ENCODE measurements at regions not wholly inside any gene's neighbourhood (a gene's known extent, or its start where the extent isn't known, plus 50 kb on each side); places are given as distances from the start of the nearest gene placed in this dataset.

- no peak overlapping the region for H3K27ac ChIP-seq (ENCODE audit: low read depth in 2 of 2, low read length in 1 of 2)
- H3K4me3 ChIP-seq (ENCODE audit: low read depth in 1 of 2, low read length in 2 of 2), result no peak overlapping the region
- no peaks in the 10 kb centered on the region for H3K9me3 ChIP-seq (ENCODE audit: control insufficient read depth in 2 of 2, insufficient read depth in 1 of 2, low read depth in 1 of 2, low read length in 1 of 2)
- no peaks in the 10 kb centered on the region for H3K36me3 ChIP-seq (ENCODE audit: control insufficient read depth in 2 of 2, insufficient read depth in 2 of 2, low read length in 1 of 2)
- no peaks in the 10 kb centered on the region for H3K27me3 ChIP-seq (ENCODE audit: control insufficient read depth in 1 of 2, insufficient read depth in 2 of 2, low read length in 2 of 2)
- H3K4me1 ChIP-seq (ENCODE audit: control insufficient read depth in 2 of 2, insufficient read depth in 2 of 2, low read length in 1 of 2), result no peaks in the 10 kb centered on the region
- 38 to 47% methylated on average over 7 of the region's 7 CpGs for WGBS, 2 donors
Measured at GRCh38 chr11:116478669-116479668, 293.8 kb downstream of the BUD13 start.

DNA sequence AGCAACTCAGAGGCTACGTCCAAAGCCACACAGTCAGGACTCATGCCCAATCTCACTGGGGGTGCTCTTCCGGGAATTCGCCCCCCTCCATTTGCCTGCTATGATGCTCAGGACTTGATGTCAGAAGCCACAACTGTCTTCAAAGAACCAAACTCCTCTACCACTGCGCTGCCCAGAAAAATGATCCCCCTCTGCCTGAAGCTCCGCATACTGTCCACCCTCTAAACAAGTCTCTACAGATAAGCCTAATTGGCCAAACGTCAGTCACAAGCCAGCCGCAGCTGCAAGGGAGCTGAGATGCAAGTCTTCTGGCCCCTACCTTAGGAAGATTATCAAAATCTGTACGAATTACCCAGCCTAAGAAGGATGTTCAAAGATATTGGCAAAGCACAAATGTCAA, 294.6 kb downstream of the BUD13 start:
- WGBS, 2 donors, result 50% methylated on average over 8 of the region's 8 CpGs
- no peaks in the 10 kb centered on the region for H3K27me3 ChIP-seq (ENCODE audit: control insufficient read depth in 1 of 2, insufficient read depth in 2 of 2, low read length in 2 of 2)
- H3K9me3 ChIP-seq (ENCODE audit: control insufficient read depth in 2 of 2, insufficient read depth in 1 of 2, low read depth in 1 of 2, low read length in 1 of 2), result no peaks in the 10 kb centered on the region
- H3K4me3 ChIP-seq (ENCODE audit: low read depth in 1 of 2, low read length in 2 of 2), result no peak overlapping the region
- no peak overlapping the region for H3K27ac ChIP-seq (ENCODE audit: low read depth in 2 of 2, low read length in 1 of 2)
- H3K36me3 ChIP-seq (ENCODE audit: control insufficient read depth in 2 of 2, insufficient read depth in 2 of 2, low read length in 1 of 2), result no peaks in the 10 kb centered on the region
- H3K4me1 ChIP-seq (ENCODE audit: control insufficient read depth in 2 of 2, insufficient read depth in 2 of 2, low read length in 1 of 2), result no peaks in the 10 kb centered on the region

- H3K4me3 ChIP-seq (ENCODE audit: low read depth in 1 of 2, low read length in 2 of 2), result no peak overlapping the region
- no peaks in the 10 kb centered on the region for H3K4me1 ChIP-seq (ENCODE audit: control insufficient read depth in 2 of 2, insufficient read depth in 2 of 2, low read length in 1 of 2)
- no peaks in the 10 kb centered on the region for H3K27me3 ChIP-seq (ENCODE audit: control insufficient read depth in 1 of 2, insufficient read depth in 2 of 2, low read length in 2 of 2)
- no peaks in the 10 kb centered on the region for H3K36me3 ChIP-seq (ENCODE audit: control insufficient read depth in 2 of 2, insufficient read depth in 2 of 2, low read length in 1 of 2)
- no peak overlapping the region for H3K27ac ChIP-seq (ENCODE audit: low read depth in 2 of 2, low read length in 1 of 2)
- WGBS, 2 donors, result 66 to 71% methylated on average over 3 of the region's 3 CpGs
- H3K9me3 ChIP-seq (ENCODE audit: control insufficient read depth in 2 of 2, insufficient read depth in 1 of 2, low read depth in 1 of 2, low read length in 1 of 2), result no peaks in the 10 kb centered on the region
Measured at GRCh38 chr11:116473790-116474346, 298.9 kb downstream of the BUD13 start.

DNA sequence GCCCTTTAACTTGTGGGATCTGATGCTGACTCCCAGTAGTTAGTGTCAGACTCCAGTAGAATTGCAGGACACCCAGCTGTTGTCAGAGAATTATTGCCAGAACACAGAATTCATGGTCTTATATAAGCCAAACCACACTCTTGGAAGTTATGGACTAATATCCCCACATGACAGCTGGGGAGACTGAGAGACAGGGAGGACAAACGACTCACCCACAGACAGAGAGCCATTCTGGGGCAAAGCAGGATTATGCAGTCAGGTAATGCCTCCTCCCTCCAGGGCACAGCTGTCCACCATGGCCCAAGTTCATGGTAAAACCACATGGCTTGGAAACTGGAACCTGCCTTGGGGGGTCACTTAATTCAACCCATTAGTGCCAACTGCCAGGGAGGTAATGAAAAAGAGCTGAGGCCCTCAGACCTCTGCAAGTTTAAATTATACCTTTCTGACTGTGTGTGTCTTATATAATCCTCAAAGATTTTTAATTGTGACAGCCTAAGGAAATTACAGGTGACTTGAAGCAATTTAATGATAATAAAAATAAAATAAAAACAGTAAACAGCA, 299.5 kb downstream of the BUD13 start:
- H3K9me3 ChIP-seq (ENCODE audit: control insufficient read depth in 2 of 2, insufficient read depth in 1 of 2, low read depth in 1 of 2, low read length in 1 of 2), result no peaks in the 10 kb centered on the region
- H3K4me3 ChIP-seq (ENCODE audit: low read depth in 1 of 2, low read length in 2 of 2), result no peak overlapping the region
- H3K27me3 ChIP-seq (ENCODE audit: control insufficient read depth in 1 of 2, insufficient read depth in 2 of 2, low read length in 2 of 2), result no peaks in the 10 kb centered on the region
- no peaks in the 10 kb centered on the region for H3K4me1 ChIP-seq (ENCODE audit: control insufficient read depth in 2 of 2, insufficient read depth in 2 of 2, low read length in 1 of 2)
- H3K27ac ChIP-seq (ENCODE audit: low read depth in 2 of 2, low read length in 1 of 2), result no peak overlapping the region
- WGBS, 2 donors, result 29 to 33% methylated on average over 1 of the region's 1 CpG
- H3K36me3 ChIP-seq (ENCODE audit: control insufficient read depth in 2 of 2, insufficient read depth in 2 of 2, low read length in 1 of 2), result no peaks in the 10 kb centered on the region

DNA sequence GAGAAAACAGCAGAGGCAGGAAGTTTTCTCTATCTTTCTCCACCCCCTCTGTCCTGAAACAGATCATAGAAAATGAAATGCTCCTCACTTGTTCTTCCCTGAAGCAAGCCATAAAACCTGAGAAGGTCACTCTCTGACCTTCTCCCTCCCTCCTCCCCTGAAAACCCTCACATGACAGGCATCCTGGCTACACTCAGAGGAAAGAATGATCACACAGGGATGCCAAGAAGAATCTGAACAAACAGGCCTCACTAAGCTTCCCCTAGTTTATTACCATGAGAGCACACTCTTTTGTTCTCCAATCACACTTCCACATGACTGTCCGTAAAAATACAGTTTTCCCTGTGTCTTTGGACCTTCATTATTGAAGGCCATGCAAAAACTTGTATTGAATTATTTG, 300.1 kb downstream of the BUD13 start:
- WGBS, 2 donors, result 60 to 65% methylated on average over 1 of the region's 1 CpG
- no peaks in the 10 kb centered on the region for H3K27me3 ChIP-seq (ENCODE audit: control insufficient read depth in 1 of 2, insufficient read depth in 2 of 2, low read length in 2 of 2)
- no peak overlapping the region for H3K4me3 ChIP-seq (ENCODE audit: low read depth in 1 of 2, low read length in 2 of 2)
- H3K9me3 ChIP-seq (ENCODE audit: control insufficient read depth in 2 of 2, insufficient read depth in 1 of 2, low read depth in 1 of 2, low read length in 1 of 2), result no peaks in the 10 kb centered on the region
- H3K4me1 ChIP-seq (ENCODE audit: control insufficient read depth in 2 of 2, insufficient read depth in 2 of 2, low read length in 1 of 2), result no peaks in the 10 kb centered on the region
- H3K27ac ChIP-seq (ENCODE audit: low read depth in 2 of 2, low read length in 1 of 2), result no peak overlapping the region
- H3K36me3 ChIP-seq (ENCODE audit: control insufficient read depth in 2 of 2, insufficient read depth in 2 of 2, low read length in 1 of 2), result no peaks in the 10 kb centered on the region

GRCh38 chr11:116471608-116472256, 301.1 kb downstream of the BUD13 start:
- WGBS, 2 donors, result 65 to 71% methylated on average over 3 of the region's 3 CpGs
- no peaks in the 10 kb centered on the region for H3K4me1 ChIP-seq (ENCODE audit: control insufficient read depth in 2 of 2, insufficient read depth in 2 of 2, low read length in 1 of 2)
- no peaks in the 10 kb centered on the region for H3K9me3 ChIP-seq (ENCODE audit: control insufficient read depth in 2 of 2, insufficient read depth in 1 of 2, low read depth in 1 of 2, low read length in 1 of 2)
- no peak overlapping the region for H3K4me3 ChIP-seq (ENCODE audit: low read depth in 1 of 2, low read length in 2 of 2)
- no peaks in the 10 kb centered on the region for H3K36me3 ChIP-seq (ENCODE audit: control insufficient read depth in 2 of 2, insufficient read depth in 2 of 2, low read length in 1 of 2)
- H3K27ac ChIP-seq (ENCODE audit: low read depth in 2 of 2, low read length in 1 of 2), result no peak overlapping the region
- H3K27me3 ChIP-seq (ENCODE audit: control insufficient read depth in 1 of 2, insufficient read depth in 2 of 2, low read length in 2 of 2), result no peaks in the 10 kb centered on the region

GRCh38 chr11:116468699-116469098, 304.1 kb downstream of the BUD13 start:
- Histone ChIP-seq H3K4me1 (ENCODE audit: control insufficient read depth in 2 of 2, insufficient read depth in 2 of 2, low read length in 1 of 2) (no peaks in the 10 kb centered on the region), H3K9me3 (ENCODE audit: control insufficient read depth in 2 of 2, insufficient read depth in 1 of 2, low read depth in 1 of 2, low read length in 1 of 2) (no peaks in the 10 kb centered on the region), H3K27ac (ENCODE audit: low read depth in 2 of 2, low read length in 1 of 2) (no peak overlapping the region), H3K27me3 (ENCODE audit: control insufficient read depth in 1 of 2, insufficient read depth in 2 of 2, low read length in 2 of 2) (peaks cover 2 to 3% of the 10 kb centered on the region in 2 donors), H3K4me3 (ENCODE audit: low read depth in 1 of 2, low read length in 2 of 2) (no peak overlapping the region), H3K36me3 (ENCODE audit: control insufficient read depth in 2 of 2, insufficient read depth in 2 of 2, low read length in 1 of 2) (no peaks in the 10 kb centered on the region)
- WGBS, 2 donors, result 84 to 97% methylated on average over 2 of the region's 2 CpGs

- Histone ChIP-seq H3K4me3 (ENCODE audit: low read depth in 1 of 2, low read length in 2 of 2) (no peak overlapping the region), H3K27me3 (ENCODE audit: control insufficient read depth in 1 of 2, insufficient read depth in 2 of 2, low read length in 2 of 2) (peaks cover 2 to 3% of the 10 kb centered on the region in 2 donors), H3K36me3 (ENCODE audit: control insufficient read depth in 2 of 2, insufficient read depth in 2 of 2, low read length in 1 of 2) (no peaks in the 10 kb centered on the region), H3K9me3 (ENCODE audit: control insufficient read depth in 2 of 2, insufficient read depth in 1 of 2, low read depth in 1 of 2, low read length in 1 of 2) (no peaks in the 10 kb centered on the region), H3K27ac (ENCODE audit: low read depth in 2 of 2, low read length in 1 of 2) (no peak overlapping the region), H3K4me1 (ENCODE audit: control insufficient read depth in 2 of 2, insufficient read depth in 2 of 2, low read length in 1 of 2) (no peaks in the 10 kb centered on the region)
- WGBS, 2 donors, result 72 to 76% methylated on average over 6 of the region's 6 CpGs
Measured at GRCh38 chr11:116467823-116468222, 305.0 kb downstream of the BUD13 start.

- no peaks in the 10 kb centered on the region for H3K9me3 ChIP-seq (ENCODE audit: control insufficient read depth in 2 of 2, insufficient read depth in 1 of 2, low read depth in 1 of 2, low read length in 1 of 2)
- no peaks in the 10 kb centered on the region for H3K4me1 ChIP-seq (ENCODE audit: control insufficient read depth in 2 of 2, insufficient read depth in 2 of 2, low read length in 1 of 2)
- no peaks in the 10 kb centered on the region for H3K36me3 ChIP-seq (ENCODE audit: control insufficient read depth in 2 of 2, insufficient read depth in 2 of 2, low read length in 1 of 2)
- H3K27me3 ChIP-seq (ENCODE audit: control insufficient read depth in 1 of 2, insufficient read depth in 2 of 2, low read length in 2 of 2), result peaks cover 2 to 3% of the 10 kb centered on the region in 2 donors
- no peak overlapping the region for H3K27ac ChIP-seq (ENCODE audit: low read depth in 2 of 2, low read length in 1 of 2)
- H3K4me3 ChIP-seq (ENCODE audit: low read depth in 1 of 2, low read length in 2 of 2), result no peak overlapping the region
- WGBS, 2 donors, result 54 to 57% methylated on average over 6 of the region's 6 CpGs
Measured at GRCh38 chr11:116466801-116467200, 306.0 kb downstream of the BUD13 start.
